HL-60 (cell line): ENCODE measurements at regions not wholly inside any gene's neighbourhood (a gene's known extent, or its start where the extent isn't known, plus 50 kb on each side); places are given as distances from the start of the nearest gene placed in this dataset.
"Not testable (repeated sequence)": the region's sequence is repeated elsewhere in the genome, so short reads cannot be mapped to it uniquely, and the experiment has no call there.

Experiments used
- GABPA ChIP-seq: IDR thresholded peaks from 2 replicates; pipeline ENCODE4 v1.6.1; 2012; ENCODE audit warnings: low read depth
- POLR2AphosphoS5 ChIP-seq: IDR thresholded peaks from 2 replicates; pipeline ENCODE4 v1.6.1; 2012; ENCODE audit warnings: low read depth
- TF ChIP-seq, protein P1 (sequence below): IDR thresholded peaks from one replicate; pipeline ENCODE4 v1.5.1; 2011; ENCODE audit warnings: low read length, control low read depth, inconsistent platforms; ENCODE audit not compliant: insufficient read depth
- TF ChIP-seq, protein P2 (sequence below): IDR thresholded peaks from 2 replicates; pipeline ENCODE4 v1.6.1; 2012; ENCODE audit warnings: low read depth; ENCODE audit not compliant: insufficient replicate concordance

DNA sequence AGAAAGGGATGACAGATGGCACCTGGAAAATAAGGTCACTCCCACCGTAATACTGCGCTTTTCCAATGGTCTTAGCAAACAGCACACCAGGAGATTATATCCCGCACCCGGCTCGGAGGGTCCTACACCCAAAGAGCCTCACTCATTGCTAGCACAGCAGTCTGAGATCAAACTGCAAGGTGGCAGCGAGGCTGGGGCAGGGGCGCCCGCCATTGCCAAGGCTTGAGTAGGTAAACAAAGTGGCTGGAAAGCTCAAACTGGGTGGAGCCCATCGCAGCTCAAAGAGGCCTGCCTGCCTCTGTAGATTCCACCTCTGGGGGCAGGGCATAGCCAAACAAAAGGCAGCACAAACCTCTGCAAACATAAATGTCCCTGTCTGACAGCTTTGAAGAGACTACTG lies 953.8 kb upstream of the EPHA6 start:
- TF ChIP-seq, protein P1, sequence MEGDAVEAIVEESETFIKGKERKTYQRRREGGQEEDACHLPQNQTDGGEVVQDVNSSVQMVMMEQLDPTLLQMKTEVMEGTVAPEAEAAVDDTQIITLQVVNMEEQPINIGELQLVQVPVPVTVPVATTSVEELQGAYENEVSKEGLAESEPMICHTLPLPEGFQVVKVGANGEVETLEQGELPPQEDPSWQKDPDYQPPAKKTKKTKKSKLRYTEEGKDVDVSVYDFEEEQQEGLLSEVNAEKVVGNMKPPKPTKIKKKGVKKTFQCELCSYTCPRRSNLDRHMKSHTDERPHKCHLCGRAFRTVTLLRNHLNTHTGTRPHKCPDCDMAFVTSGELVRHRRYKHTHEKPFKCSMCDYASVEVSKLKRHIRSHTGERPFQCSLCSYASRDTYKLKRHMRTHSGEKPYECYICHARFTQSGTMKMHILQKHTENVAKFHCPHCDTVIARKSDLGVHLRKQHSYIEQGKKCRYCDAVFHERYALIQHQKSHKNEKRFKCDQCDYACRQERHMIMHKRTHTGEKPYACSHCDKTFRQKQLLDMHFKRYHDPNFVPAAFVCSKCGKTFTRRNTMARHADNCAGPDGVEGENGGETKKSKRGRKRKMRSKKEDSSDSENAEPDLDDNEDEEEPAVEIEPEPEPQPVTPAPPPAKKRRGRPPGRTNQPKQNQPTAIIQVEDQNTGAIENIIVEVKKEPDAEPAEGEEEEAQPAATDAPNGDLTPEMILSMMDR: not testable (repeated sequence)
- TF ChIP-seq GABPA, POLR2AphosphoS5: not testable (repeated sequence)
- TF ChIP-seq, protein P2, sequence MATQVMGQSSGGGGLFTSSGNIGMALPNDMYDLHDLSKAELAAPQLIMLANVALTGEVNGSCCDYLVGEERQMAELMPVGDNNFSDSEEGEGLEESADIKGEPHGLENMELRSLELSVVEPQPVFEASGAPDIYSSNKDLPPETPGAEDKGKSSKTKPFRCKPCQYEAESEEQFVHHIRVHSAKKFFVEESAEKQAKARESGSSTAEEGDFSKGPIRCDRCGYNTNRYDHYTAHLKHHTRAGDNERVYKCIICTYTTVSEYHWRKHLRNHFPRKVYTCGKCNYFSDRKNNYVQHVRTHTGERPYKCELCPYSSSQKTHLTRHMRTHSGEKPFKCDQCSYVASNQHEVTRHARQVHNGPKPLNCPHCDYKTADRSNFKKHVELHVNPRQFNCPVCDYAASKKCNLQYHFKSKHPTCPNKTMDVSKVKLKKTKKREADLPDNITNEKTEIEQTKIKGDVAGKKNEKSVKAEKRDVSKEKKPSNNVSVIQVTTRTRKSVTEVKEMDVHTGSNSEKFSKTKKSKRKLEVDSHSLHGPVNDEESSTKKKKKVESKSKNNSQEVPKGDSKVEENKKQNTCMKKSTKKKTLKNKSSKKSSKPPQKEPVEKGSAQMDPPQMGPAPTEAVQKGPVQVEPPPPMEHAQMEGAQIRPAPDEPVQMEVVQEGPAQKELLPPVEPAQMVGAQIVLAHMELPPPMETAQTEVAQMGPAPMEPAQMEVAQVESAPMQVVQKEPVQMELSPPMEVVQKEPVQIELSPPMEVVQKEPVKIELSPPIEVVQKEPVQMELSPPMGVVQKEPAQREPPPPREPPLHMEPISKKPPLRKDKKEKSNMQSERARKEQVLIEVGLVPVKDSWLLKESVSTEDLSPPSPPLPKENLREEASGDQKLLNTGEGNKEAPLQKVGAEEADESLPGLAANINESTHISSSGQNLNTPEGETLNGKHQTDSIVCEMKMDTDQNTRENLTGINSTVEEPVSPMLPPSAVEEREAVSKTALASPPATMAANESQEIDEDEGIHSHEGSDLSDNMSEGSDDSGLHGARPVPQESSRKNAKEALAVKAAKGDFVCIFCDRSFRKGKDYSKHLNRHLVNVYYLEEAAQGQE: not testable (repeated sequence)
